ENCODE measurements at regions not wholly inside any gene's neighbourhood (a gene's known extent, or its start where the extent isn't known, plus 50 kb on each side); places are given as distances from the start of the nearest gene placed in this dataset.

DNA sequence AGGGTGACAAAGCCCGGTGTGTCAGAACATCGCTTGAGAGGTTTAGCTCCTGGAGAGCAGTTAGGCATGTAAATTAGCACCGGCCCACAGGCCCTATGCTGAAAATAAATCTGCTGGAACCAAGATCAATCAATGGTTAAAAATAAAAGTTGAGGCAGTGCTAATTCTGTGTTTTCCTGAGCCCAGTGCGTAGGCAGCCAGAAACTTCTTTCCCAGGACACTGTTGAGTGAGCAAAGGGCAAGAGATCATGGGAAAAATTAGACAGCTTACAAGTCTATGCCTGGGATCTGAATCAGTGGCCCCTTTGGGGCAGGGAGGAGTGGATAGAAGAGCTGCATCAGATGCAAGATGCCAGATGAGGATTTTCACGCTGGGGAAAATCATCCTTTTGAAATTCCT is 539.2 kb downstream of the BUD13 start:
- DNase-seq: no peak

DNA sequence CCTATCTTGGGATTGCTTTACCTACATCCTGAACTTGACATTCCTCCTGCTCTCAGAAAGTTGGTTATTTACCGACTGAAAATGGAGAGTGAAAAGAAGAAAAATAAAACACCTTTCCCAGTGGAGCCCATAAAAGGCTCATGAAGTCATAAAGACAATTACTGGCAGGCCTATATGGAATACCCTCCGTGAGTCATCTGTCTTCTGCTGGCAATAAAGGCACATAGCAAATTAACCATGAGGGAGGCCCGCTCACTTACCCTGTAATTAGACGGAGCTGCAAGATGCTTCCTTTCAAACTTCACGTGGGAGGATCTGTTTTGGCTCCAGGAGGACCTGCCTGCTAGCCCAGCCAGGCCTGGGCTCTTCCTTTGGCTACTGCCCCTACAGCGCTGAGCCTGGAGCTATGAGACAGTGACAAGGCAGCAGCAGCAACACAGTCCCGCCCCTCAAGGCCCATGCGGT is 540.4 kb downstream of the BUD13 start:
- DNase-seq: no peak

DNA sequence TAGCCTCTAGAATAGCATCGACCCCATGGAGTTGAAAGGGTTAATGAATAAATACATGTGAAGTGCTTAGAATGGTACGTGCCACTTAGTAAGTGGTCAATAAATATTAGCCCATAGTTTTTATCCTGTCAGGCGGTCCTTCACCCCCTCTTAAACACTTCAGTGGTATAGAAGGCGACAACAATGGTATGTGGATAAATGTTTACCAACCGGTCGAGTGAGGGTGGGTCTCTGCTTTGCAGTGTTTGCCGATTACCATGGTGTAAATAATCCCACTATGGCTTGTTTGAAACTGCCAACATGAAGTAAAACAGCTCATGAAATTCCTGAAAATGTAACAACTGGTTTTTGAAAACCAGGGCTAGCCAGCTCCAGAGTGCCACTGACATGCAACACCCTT is 541.2 kb downstream of the BUD13 start:
- DNase-seq: no peak

DNA sequence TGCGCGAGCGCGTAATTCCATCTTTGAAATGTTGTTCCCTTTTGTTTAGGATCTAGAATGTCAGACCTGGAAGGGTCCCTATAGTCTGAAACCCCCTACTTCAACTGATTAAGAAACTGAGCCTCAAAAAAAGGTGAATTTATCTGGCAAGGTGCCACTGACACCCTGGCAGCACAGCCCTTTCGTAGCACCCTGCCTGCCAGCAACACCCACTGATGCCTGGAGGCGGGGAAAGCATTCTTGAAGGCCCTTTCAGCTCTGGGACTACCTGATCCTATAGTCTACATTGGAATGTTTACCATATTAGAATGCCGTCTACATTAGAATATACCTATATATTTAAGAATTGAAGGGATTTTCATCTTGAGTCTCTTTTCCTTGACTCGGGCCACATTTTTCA is 542.3 kb downstream of the BUD13 start:
- DNase-seq: no peak

DNA sequence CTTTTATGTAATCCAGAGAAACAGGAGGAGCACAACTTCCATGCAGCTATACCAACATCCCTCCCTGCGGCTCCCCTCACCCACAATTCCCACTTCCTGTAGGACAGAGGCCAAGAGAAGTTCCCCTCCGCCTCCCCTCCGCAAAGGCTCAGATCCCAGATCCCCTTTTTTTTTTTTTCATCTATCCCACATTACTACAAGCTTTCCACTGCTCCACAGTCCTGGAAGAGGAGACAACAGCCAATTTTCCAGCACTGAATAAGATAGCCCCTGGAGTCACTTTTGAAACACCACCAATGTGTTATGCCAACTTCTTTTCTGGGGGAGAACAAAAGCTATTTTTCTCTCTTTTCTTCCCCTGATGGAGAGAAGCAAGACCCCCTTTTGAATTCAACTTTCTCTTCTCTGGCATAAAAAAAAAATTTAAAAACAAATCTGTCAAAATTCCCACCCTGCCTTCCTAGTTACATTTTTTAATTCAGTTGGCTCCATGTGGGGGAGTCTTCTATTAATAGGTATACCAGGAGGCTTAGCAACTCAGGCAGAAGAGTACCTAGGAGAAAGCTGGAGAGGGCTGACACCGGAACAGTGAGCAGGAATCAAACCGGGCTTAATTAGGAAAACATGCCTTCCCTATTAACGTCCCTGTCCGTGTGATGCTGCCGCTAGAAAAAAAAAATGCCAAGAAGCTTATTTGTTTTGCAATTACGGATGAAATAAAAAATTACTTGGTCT is 543.4 kb downstream of the BUD13 start:
- no peak for DNase-seq

DNA sequence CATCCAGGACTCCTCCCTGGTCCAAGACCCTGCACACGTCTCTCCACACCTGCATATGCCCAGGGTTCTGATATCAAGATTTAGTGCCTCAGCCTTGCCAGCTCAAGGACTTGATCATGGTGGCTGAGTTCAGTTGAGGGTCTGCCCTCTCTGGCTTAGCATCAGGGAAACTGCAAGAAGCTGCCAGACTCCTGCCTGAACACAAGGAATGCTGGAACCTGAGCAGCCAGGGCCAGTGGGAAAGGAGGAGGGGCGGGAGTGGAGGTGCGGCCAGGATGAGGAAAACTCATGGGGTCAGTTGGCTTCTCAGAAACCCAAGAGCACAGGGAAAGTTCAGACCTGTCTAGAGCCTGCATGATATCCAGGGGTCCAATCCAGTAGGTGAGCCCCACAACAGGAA is 546.1 kb downstream of the BUD13 start:
- DNase-seq: no peak

DNA sequence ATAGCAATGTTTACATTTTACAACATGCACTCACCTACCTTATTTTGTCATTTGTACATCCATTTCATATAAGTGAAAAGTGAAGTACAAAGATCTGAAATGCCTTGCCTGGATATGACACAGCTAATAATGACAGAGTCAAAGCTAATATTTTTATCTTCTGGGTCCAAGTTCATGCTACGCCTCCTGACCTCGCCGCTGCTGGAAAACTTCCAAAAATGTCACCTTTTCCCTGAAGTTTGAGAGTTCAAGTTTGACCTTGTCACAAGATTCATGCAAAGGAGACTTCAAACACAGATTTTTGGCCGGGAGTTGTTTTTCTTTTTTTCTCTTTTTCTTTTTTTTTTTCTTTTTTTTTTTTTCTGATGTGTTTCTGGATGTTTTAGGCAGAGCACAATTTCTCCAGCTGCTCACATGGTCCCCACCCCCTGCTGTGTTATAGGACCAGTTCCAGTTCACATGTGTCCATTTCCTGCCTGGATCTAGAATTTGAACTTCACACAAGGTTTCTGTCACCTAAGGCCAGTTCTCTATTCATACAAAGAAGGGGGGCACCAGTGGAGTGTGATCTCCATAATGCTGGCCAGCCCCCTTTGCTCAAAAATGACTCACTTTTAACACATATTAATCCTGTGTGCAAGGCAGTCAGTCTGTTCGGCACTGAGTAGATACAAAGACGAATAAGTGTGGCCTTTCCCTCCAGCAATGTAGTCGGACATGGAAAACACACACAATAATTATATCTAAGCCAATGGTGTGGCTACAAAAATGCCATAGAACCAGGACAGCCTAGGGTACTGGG is 546.8 kb downstream of the BUD13 start:
- no peak for DNase-seq

DNA sequence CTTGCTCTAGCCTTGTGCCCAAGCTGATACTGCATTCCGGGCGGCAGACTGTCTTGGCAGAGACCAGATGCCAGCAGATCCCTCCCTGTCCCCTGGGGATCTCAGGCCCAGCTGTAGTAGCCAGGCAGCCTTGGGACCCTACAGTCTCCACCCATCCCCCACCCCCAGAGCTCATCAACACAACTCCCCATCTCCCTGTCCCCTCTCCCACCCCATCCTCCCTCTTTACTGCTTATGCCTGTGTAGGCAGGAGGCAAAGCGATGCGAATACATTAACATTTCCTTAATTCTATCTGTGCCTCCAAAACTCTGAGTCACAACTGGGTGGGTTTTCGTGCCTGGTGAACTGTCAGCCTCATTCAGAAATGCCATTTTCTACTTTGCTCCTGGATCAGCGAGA is 547.6 kb downstream of the BUD13 start:
- no peak for DNase-seq

DNA sequence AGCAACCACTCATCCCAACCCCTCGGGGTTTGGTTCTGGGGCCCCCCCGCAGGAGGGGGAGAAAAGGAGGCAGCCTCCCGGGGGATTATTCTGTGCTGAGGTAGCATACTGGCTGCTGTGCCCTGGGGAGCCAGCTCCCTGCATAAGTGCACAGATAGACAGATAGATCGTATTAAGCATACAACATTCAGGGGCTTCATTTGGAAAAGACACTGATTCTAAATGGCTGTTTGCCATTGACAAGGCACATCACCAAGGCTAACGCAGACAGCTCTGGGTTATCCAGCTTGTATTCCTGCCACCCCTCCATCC is 547.9 kb downstream of the BUD13 start:
- no peak for DNase-seq

DNA sequence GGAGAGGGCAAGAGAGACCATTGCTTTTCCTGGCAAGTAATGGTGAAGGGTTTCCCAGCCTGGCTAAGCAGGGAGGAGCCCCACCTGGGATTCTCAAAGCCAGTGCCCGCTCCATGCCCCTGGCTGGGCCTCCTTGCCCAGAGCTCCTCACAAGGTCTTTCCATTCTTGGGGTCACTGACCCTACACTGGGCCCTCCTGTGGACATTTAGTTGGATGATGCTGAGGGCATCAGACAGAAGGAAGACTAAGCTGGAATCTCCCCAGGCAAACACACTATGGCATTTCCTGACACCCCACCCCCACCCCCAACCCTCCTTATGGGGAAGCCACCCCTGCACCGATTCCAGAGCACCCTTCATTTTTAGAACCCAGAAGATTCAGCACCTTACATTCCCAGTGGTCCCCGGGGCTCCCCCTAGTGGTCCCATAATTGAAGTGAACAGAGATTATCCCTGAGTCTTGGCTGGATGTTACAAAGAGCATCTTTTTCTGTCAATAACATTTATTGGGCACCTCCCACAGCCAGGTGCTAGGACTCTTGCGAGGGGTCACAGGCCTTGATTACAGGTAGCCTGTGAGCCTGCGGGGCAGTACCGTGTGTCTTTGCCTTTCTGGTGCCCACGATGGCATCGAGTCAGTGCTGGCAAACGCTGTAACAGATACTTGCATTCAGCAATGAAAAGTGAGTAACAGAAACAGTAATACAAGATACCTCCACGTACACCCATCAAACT is 548.5 kb downstream of the BUD13 start:
- no peak for DNase-seq

DNA sequence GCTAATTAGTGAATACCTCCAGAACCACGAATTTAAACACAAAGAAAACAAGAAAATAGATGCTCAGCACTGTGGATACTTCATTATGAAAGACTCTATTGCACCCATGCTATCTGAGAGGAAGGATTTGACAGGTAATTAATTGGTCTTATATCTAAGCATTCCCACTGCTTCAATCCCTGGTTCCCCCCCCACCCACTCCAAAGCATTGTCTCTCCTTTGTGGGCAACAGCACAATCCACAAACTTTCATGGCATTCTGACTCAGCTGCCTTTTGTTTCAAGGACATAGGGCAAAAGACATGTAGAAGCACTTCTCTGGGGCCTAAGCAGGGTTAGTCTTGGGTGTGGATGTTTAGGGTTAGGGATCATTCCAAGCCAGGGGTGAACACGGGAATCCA is 551.4 kb downstream of the BUD13 start:
- DNase-seq: no peak

DNA sequence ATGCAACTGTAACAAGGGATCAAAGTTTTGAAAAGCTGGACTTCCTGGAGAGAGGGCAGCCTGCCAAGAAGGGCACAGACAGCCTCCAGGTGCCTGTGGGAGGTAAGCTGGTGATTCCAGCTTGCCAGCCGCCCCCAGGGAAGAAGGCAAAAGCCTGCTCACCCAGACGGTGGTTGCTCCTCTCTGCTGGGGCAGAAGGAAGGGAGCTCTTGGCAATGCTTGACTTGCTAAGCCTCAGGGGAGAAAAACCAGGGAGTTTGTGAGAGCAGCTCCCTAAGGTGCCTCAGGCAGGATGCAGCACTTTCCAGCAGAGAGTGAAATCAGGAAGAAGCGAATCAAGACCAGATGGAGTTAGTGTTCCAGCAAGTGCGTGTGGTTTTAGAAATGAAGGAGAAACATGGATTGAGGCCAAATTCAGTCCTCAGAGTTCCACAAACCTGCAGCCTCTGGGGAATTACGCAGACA is 553.6 kb downstream of the BUD13 start:
- no peak for DNase-seq

DNA sequence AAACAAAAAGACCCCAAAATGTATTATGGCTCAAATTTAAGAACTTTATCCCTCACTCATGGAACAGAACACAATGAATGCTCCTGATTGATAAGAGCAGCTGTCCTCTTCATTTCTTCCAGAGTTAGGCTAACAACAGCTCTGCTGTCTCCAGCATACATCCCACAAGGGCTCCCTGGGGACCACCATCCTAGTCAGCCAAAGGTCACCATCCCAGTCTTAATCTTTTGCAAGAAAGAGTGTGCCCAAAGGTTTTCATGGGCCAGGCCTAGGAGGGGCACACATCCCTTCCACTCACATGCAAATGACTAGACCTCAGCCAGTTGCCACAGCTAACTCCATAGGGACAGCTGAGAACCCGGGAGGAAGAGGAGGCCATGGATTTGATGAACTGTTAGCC is 555.3 kb downstream of the BUD13 start:
- DNase-seq: no peak

DNA sequence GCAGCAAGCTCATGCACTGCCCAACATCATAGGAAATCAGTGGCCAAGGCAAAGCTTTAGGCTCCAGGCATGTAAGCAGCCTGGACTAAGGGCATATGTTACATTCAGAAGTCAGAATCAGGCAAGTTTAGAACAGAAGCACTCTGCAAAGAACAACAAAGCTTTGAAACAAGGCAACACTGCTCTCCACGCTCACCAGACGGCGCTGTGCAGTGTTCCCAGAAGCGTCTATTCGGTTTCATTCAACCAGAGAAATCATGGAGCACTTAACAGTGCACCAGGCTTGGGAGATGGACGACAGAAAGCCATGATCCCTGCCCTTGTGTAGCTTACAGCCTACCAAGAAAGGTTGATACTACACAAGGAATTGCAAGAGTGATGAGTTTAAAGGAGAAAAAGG is 555.8 kb downstream of the BUD13 start:
- DNase-seq: no peak

DNA sequence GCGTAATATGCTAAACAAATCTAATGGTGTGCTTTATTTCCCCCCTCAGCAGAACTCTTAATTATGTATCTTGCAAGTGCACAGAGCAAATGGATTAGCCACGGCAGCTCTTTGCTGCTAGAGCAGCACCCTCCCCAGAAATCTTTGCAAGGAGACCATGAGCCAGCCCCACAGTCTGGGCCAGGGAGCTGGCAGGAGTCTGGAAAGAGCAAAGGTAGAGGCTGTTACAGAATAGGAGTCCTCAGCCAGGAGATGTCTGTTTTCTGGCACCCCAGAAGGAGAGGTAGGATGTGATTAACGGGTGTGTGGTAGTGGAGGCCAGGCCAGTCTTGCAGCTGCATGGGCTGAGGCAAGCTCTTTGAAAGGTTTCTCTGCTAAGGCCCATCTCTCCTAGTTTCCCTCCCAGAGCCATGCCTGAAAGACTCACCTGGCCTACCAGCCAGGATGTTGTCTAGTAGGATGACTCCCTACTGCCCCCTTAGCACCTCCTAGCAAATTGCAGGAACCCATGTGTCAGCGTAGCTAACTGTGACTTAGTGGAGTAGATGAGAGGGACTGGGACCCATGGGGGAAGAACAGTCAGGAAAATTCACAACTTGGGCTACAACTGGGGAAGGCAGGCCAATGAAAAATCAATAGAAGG is 557.2 kb downstream of the BUD13 start:
- no peak for DNase-seq

DNA sequence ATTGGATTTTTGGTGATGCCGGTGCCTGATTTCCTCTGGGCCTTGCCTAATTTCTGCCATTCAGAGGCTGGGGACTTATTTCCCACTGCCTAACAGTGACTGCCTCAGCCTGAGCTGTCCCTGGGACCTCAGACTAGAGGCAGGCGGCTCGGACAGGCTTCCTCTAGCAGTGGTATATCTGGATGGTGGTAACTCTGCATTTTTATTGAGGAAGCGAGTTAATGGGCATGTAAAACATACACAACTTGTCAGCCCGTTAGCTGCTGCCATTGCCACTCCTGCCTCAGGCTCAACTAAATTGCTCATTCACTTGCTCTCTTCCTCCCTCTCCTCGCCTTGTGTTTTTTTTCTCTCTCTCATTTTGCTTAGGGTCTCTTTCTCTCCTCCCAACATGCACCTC is 561.6 kb downstream of the BUD13 start:
- no peak for DNase-seq

DNA sequence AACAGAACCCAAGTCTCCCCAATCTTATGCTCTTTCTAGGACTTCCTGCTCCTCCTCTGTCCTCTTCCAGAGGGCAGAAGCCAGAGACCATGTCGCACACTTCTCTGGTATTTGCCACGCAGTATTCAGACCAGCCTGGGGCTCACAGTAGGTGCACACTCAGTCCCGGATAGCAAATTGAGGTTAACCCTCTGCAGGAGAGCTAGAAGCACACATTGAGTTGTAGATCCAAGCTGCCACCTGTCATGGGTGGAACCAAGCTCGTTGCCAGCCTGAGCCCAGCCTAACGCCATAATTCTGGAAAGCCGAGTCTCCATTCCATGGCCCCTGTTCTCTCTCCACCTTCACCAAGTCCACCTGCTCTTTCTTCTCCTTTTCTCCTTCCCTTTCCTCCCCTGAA is 562.1 kb downstream of the BUD13 start:
- no peak for DNase-seq

DNA sequence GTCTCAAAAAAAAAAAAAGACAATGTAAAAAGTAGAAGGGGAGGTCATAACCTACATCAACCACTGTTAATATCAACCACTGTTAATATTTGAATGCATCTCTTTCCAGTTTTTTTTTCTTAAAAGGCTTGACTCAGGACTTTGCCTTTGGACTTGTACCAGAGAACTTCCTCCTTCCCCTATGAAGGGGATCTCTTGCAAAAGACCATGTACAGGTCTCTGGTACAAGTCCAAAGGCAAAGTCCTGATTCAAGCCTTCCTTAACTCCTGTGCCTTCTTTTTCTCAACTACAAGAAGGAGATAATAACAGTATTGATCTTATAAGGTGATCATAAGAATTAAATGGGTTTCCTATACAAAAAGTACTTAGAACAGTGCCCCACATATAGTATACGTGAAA is 563.5 kb downstream of the BUD13 start:
- no peak for DNase-seq

DNA sequence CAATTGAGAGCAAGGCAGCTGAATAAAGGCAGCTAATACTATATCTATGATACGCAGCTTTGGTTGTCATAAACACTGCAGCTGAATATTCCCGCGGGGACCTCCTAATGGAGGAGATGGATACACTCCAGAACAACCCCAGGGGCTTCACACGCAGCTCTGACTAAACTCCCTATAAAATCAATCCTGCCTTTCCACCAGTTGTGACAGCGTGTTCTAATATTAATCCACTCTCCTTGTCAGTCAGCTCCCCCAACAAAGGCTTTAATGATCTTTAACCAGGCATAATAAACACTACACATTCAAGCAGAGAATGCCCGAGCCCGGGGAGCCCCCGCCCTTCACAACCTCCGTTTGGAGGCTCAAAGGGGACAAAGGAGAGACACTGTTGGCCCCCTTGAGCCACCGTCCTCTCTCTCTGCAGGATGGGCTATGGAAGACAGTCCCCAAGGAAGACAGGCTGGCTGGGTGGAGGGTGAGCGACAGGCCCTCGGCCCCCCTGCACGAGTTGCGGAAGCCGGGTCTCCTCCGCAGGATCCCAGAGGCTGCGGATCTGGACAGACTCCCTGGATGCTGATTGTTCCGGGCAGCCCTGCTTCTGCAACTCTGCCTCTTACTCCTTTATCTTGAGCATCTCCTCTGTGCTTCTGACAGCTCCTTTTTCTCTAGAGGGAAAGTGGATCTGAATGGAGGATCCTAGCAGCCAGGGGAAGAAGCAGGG is 565.2 kb downstream of the BUD13 start:
- no peak for DNase-seq

DNA sequence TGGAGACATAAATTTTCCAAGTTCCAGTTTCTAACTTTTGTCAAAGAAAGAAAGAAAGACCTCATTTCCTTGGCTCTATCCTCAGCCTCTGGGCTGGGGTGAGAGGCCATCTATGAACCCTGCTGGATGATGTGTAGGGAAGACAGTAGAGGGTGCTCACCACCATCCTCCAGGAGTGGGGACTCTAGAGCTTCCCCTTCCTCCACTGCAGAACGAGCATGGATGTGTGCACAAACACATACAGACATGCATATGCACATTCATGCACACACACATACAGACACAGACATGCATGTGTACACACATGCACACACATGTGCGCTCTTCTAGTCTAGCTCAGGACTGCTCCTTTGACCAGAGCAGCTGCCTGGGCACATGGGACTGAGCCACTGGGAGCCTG is 565.8 kb downstream of the BUD13 start:
- no peak for DNase-seq

DNA sequence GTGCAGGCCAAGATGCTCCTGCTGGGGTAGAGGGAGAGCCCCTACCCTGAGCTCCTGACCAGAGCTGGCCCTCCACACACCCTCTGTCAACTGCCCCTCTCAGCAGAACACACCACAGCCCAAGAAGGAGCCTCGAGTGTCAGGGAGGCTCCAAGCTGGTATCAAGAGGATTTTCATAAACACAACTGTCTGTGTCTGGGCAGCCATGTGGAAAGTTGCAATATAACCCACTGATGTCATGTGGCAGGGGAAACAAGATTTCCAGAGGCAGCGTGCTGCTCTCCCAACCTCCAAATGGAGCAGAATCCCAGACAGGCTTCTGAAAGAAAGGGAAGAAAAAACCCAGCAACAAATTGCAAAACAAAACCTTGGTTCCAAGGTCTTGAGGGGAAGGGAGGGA is 569.9 kb downstream of the BUD13 start:
- DNase-seq: no peak

DNA sequence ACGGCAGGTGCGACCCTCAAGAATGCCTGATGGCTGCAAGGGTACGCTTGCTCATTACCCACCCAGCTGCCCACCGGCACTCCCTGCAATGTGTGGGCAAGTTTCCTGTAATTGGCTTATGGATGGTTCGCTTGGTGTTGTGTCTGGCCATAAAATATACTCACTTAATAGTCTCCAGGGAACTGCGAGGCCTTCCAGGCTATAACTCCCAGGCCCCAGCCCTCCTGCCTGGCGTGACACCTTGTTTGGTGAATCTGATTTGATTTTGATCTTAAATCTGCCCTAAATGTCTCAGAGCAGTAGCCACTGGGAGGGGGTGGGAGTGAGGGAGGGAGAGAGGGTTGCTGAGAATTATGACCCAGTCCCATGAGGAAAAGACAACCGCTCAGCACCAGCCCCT is 572.2 kb downstream of the BUD13 start:
- DNase-seq: no peak

DNA sequence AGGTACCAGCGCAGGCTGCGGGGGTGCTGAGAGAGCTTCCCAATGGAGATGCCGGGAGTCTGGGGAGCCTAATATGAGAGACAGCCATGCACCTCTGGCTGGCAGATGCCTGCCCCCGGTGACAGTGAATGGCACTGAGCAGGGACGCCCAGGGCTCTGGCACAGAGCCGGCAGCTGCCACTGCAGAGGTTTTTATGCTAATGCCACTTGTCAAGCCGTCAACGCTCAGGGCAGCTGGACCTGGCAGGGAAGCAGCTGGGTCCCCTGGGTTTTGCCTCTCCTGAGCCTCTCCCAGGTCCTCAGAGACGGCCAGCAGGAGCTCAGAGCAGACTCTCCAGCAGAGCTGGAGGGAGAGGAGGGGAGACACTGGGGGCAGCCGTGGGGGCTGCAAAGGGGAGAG is 573.6 kb downstream of the BUD13 start:
- no peak for DNase-seq
